ENCODE measurements at regions not wholly inside any gene's neighbourhood (a gene's known extent, or its start where the extent isn't known, plus 50 kb on each side); places are given as distances from the start of the nearest gene placed in this dataset.

DNA sequence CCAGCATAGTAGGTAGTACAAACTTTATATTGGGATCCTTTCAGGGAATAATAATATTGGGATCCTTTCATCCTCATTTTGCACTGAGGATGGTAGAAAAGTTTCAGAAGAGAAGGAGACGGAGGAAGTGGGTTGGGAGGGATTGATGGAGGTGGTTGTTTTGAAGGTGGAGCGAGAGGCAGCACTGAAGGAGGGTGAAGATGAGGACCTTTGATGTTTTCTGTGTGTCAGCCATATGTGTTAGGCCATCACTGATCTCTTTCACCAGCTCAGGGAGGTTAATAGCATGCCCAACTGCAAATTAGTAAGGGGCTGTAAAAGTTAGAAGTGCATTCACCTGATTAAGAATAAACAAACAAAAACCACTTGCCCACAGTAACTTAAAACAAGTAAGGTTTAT lies 275.5 kb upstream of the B3GAT1 start:
- Histone ChIP-seq H3K9me3 (ENCODE audit: low read length) (no peaks in the 10 kb centered on the region), H4K20me1 (ENCODE audit: insufficient read depth, low read length) (no peaks in the 10 kb centered on the region), H3K9me2 (ENCODE audit: low read depth, low read length) (no peaks in the 10 kb centered on the region), H3K27ac (ENCODE audit: low read depth, low read length, poor library complexity, severe bottlenecking) (no peak overlapping the region), H3F3A (ENCODE audit: insufficient read depth, low read length) (no peaks in the 10 kb centered on the region), H3K4me2 (ENCODE audit: low read length) (no peak overlapping the region), H3K79me2 (ENCODE audit: insufficient read depth, low read length) (no peaks in the 10 kb centered on the region), H3K9ac (ENCODE audit: low read length) (no peak overlapping the region), H3K27me3 (ENCODE audit: insufficient read depth, low read length) (no peaks in the 10 kb centered on the region), H3K4me3 (ENCODE audit: low read depth, low read length, poor library complexity, severe bottlenecking) (no peak overlapping the region), H3K36me3 (ENCODE audit: insufficient read depth, low read length) (no peaks in the 10 kb centered on the region), H2AFZ (ENCODE audit: low read length) (no peak overlapping the region), H3K4me1 (ENCODE audit: insufficient read depth, low read length, severe bottlenecking) (no peaks in the 10 kb centered on the region)
- TF ChIP-seq EZH2 (IDR thresholded peaks at IDR 0.05; ENCODE audit: borderline replicate concordance, low read length) = no peak
- TF ChIP-seq, protein P1, sequence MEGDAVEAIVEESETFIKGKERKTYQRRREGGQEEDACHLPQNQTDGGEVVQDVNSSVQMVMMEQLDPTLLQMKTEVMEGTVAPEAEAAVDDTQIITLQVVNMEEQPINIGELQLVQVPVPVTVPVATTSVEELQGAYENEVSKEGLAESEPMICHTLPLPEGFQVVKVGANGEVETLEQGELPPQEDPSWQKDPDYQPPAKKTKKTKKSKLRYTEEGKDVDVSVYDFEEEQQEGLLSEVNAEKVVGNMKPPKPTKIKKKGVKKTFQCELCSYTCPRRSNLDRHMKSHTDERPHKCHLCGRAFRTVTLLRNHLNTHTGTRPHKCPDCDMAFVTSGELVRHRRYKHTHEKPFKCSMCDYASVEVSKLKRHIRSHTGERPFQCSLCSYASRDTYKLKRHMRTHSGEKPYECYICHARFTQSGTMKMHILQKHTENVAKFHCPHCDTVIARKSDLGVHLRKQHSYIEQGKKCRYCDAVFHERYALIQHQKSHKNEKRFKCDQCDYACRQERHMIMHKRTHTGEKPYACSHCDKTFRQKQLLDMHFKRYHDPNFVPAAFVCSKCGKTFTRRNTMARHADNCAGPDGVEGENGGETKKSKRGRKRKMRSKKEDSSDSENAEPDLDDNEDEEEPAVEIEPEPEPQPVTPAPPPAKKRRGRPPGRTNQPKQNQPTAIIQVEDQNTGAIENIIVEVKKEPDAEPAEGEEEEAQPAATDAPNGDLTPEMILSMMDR (IDR thresholded peaks at IDR 0.05; ENCODE audit: low read length) = no peak

DNA sequence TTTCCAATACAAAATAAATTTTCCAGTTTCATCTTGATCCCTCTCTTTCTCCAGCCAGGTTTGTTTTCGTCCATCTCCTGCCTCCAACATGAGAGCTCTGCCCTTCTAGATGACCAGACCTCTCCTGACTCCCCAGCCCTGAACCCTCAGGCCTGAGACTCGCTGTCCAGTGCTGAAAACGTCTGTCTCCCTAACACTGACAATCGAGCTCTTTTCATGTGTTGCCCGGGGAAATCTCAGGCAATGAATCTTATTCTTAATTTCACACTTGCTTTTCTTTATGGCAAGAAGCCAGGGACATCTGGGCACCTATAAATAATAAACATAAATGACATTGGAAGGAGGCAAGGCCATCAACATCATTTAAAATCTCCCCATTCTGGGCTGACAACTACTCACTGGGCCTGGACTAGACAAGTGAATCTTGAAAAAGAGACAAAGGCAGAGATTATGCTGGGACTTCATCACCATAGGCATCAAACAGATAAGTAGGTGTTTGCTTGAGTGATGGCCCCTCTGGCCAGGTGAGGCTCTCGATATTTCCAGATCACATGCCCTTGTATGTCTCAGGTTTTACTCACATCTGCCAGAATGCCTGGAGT lies 274.5 kb upstream of the B3GAT1 start:
- H3K79me2 ChIP-seq (ENCODE audit: insufficient read depth, low read length) = no peaks in the 10 kb centered on the region
- no peak overlapping the region for H2AFZ ChIP-seq (ENCODE audit: low read length)
- no peaks in the 10 kb centered on the region for H3K9me2 ChIP-seq (ENCODE audit: low read depth, low read length)
- no peaks in the 10 kb centered on the region for H3K36me3 ChIP-seq (ENCODE audit: insufficient read depth, low read length)
- no peak for TF ChIP-seq EZH2 (IDR thresholded peaks at IDR 0.05; ENCODE audit: borderline replicate concordance, low read length)
- TF ChIP-seq, protein P1 (IDR thresholded peaks at IDR 0.05; ENCODE audit: low read length) = no peak
- H3K4me2 ChIP-seq (ENCODE audit: low read length) = no peak overlapping the region
- no peaks in the 10 kb centered on the region for H3F3A ChIP-seq (ENCODE audit: insufficient read depth, low read length)
- H3K4me3 ChIP-seq (ENCODE audit: low read depth, low read length, poor library complexity, severe bottlenecking) = no peak overlapping the region
- H3K27me3 ChIP-seq (ENCODE audit: insufficient read depth, low read length) = no peaks in the 10 kb centered on the region
- H3K4me1 ChIP-seq (ENCODE audit: insufficient read depth, low read length, severe bottlenecking) = no peaks in the 10 kb centered on the region
- no peaks in the 10 kb centered on the region for H4K20me1 ChIP-seq (ENCODE audit: insufficient read depth, low read length)
- H3K27ac ChIP-seq (ENCODE audit: low read depth, low read length, poor library complexity, severe bottlenecking) = no peak overlapping the region
- H3K9ac ChIP-seq (ENCODE audit: low read length) = no peak overlapping the region
- H3K9me3 ChIP-seq (ENCODE audit: low read length) = no peaks in the 10 kb centered on the region

DNA sequence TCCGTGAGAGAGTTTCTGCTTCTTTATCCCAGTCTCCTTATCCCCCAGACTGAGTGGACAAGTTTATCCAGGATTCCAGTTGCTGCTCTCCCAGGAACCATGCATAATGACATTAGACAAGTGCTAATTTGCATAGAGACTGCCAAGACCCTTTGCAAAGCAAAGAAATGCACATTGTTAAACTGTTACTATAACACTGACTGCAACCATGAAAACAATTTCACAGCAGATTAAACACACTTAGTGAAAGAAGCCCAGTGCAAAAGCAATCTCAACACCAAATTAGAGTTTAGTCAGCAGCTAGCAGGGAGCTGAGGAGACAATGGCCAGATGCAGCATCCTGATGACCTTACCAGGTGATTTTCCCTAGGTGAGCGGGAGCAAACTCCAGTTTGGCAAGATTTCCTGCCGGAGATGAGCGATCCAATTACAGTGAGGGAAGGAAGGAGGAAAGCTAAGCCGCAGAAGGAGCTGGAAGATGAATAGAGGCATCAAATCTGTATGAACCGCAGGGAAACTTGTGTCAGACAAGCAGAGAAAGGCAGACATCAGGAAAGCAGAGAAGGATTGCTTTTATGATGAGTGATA lies 273.8 kb upstream of the B3GAT1 start:
- Histone ChIP-seq H4K20me1 (ENCODE audit: insufficient read depth, low read length) (no peaks in the 10 kb centered on the region), H3K79me2 (ENCODE audit: insufficient read depth, low read length) (no peaks in the 10 kb centered on the region), H3K9me2 (ENCODE audit: low read depth, low read length) (no peaks in the 10 kb centered on the region), H3F3A (ENCODE audit: insufficient read depth, low read length) (no peaks in the 10 kb centered on the region), H3K27ac (ENCODE audit: low read depth, low read length, poor library complexity, severe bottlenecking) (no peak overlapping the region), H3K9me3 (ENCODE audit: low read length) (no peaks in the 10 kb centered on the region), H3K4me1 (ENCODE audit: insufficient read depth, low read length, severe bottlenecking) (no peaks in the 10 kb centered on the region), H3K4me2 (ENCODE audit: low read length) (no peak overlapping the region), H3K4me3 (ENCODE audit: low read depth, low read length, poor library complexity, severe bottlenecking) (no peak overlapping the region), H3K9ac (ENCODE audit: low read length) (no peak overlapping the region), H3K36me3 (ENCODE audit: insufficient read depth, low read length) (no peaks in the 10 kb centered on the region), H3K27me3 (ENCODE audit: insufficient read depth, low read length) (no peaks in the 10 kb centered on the region), H2AFZ (ENCODE audit: low read length) (no peak overlapping the region)
- no peak for TF ChIP-seq EZH2 (IDR thresholded peaks at IDR 0.05; ENCODE audit: borderline replicate concordance, low read length)
- TF ChIP-seq, protein P1 (IDR thresholded peaks at IDR 0.05; ENCODE audit: low read length) = no peak

Data from OCI-LY1 (cell line).